LNCAP (cell line): ENCODE measurements at regions not wholly inside any gene's neighbourhood (a gene's known extent, or its start where the extent isn't known, plus 50 kb on each side); places are given as distances from the start of the nearest gene placed in this dataset.

ENCODE experiments used
- CTCF ChIP-seq: fragments of 450-650 bp; IDR thresholded peaks from 2 replicates; pipeline ENCODE4 v1.5.1; 2017; ENCODE audit warnings: mild to moderate bottlenecking

- TF ChIP-seq CTCF: no peak
Observed at GRCh38 chr3:43195115-43195498, 89.2 kb upstream of the POMGNT2 start.

- no peak for TF ChIP-seq CTCF
Observed at GRCh38 chr3:43194490-43195114, 88.7 kb upstream of the POMGNT2 start.

- no peak for TF ChIP-seq CTCF
Observed at GRCh38 chr3:43194069-43194468, 88.2 kb upstream of the POMGNT2 start.

GRCh38 chr3:43192028-43192427 is 86.1 kb upstream of the POMGNT2 start:
- TF ChIP-seq CTCF: no peak

GRCh38 chr3:43191116-43191515 is 85.2 kb upstream of the POMGNT2 start:
- no peak for TF ChIP-seq CTCF

GRCh38 chr3:43190670-43191069 is 84.8 kb upstream of the POMGNT2 start:
- TF ChIP-seq CTCF: no peak

GRCh38 chr3:43187836-43188479 is 82.1 kb upstream of the POMGNT2 start:
- TF ChIP-seq CTCF: no peak

- no peak for TF ChIP-seq CTCF
Observed at GRCh38 chr3:43185983-43186314, 80.1 kb upstream of the POMGNT2 start.
